WTC11 (cell line): ENCODE measurements at regions not wholly inside any gene's neighbourhood (a gene's known extent, or its start where the extent isn't known, plus 50 kb on each side); places are given as distances from the start of the nearest gene placed in this dataset.

Source experiments
- CTCF ChIP-seq: fragments of 200-600 bp; IDR thresholded peaks from 2 replicates; pipeline ENCODE4 v1.8.0; 2022; ENCODE audit warnings: antibody characterized with exemption
- MAX ChIP-seq: sonication (generic); formaldehyde crosslinking; IDR thresholded peaks from 2 replicates; pipeline ENCODE4 v1.8.0; 2022; ENCODE audit warnings: mild to moderate bottlenecking, missing genetic modification reagents
- ZBTB43 ChIP-seq: sonication (generic); formaldehyde crosslinking; IDR thresholded peaks from 2 replicates; pipeline ENCODE4 v1.8.1; 2023; ENCODE audit warnings: mild to moderate bottlenecking, missing genetic modification reagents
- ZNF425 ChIP-seq: fragments of 250-450 bp; sonication (Bioruptor Pico); conservative IDR thresholded peaks from 2 replicates; pipeline ENCODE4 v1.9.0; 2021; ENCODE audit warnings: mild to moderate bottlenecking

GRCh38 chr4:23533859-23534258 is 356.0 kb downstream of the PPARGC1A start:
- TF ChIP-seq CTCF (no peak), MAX (CRISPR knock-in tag) (no peak), ZBTB43 (CRISPR knock-in tag) (no peak), ZNF425 (no peak)
